ENCODE measurements at regions not wholly inside any gene's neighbourhood (a gene's known extent, or its start where the extent isn't known, plus 50 kb on each side); places are given as distances from the start of the nearest gene placed in this dataset.

GRCh38 chr7:16978358-16979244, 96.8 kb upstream of the AGR3 start:
- no peak for DNase-seq

- DNase-seq, result no peak
These were observed 98.8 kb upstream of the AGR3 start for GRCh38 chr7:16980539-16980938.

GRCh38 chr7:16982640-16983350, 101.0 kb upstream of the AGR3 start:
- peak; percentile 72 for DNase-seq

- DNase-seq, result no peak
These were observed 102.6 kb upstream of the AGR3 start for GRCh38 chr7:16984375-16984774.

GRCh38 chr7:16985621-16986020, 103.8 kb upstream of the AGR3 start:
- DNase-seq, result no peak

GRCh38 chr7:16986755-16987154, 105.0 kb upstream of the AGR3 start:
- no peak for DNase-seq

- DNase-seq, result peak; percentile 83
These were observed 108.1 kb upstream of the AGR3 start for GRCh38 chr7:16989811-16990413.

GRCh38 chr7:16991551-16991950, 109.8 kb upstream of the AGR3 start:
- DNase-seq, result no peak

- DNase-seq, result no peak
These were observed 111.8 kb upstream of the AGR3 start for GRCh38 chr7:16993543-16993942.

GRCh38 chr7:16998481-16999051, 116.8 kb upstream of the AGR3 start:
- no peak for DNase-seq

GRCh38 chr7:16999541-17000267, 117.9 kb upstream of the AGR3 start:
- no peak for DNase-seq

GRCh38 chr7:17005271-17005670, 123.5 kb upstream of the AGR3 start:
- DNase-seq, result no peak

GRCh38 chr7:17007841-17008240, 126.1 kb upstream of the AGR3 start:
- no peak for DNase-seq

- peak; percentile 6 for DNase-seq
These were observed 127.4 kb upstream of the AGR3 start for GRCh38 chr7:17009007-17009719.

GRCh38 chr7:17009933-17010332, 128.2 kb upstream of the AGR3 start:
- DNase-seq, result no peak

GRCh38 chr7:17010637-17011300, 129.0 kb upstream of the AGR3 start:
- no peak for DNase-seq

- no peak for DNase-seq
These were observed 131.4 kb upstream of the AGR3 start for GRCh38 chr7:17013204-17013603.

GRCh38 chr7:17014686-17015085, 132.9 kb upstream of the AGR3 start:
- DNase-seq, result no peak

- DNase-seq, result no peak
These were observed 133.8 kb upstream of the AGR3 start for GRCh38 chr7:17015598-17016031.

- no peak for DNase-seq
These were observed 134.7 kb upstream of the AGR3 start for GRCh38 chr7:17016402-17017010.

- DNase-seq, result no peak
These were observed 137.3 kb upstream of the AGR3 start for GRCh38 chr7:17019106-17019505.

Measured in NCI-H1092 treated with DMSO at 0.1 percent for 48 hours (cell line).